WERI-Rb-1 (cell line): ENCODE measurements at regions not wholly inside any gene's neighbourhood (a gene's known extent, or its start where the extent isn't known, plus 50 kb on each side); places are given as distances from the start of the nearest gene placed in this dataset.

Experiments used
- DNase-seq: peaks from one replicate; pipeline ENCODE4 v3.0.0-alpha.2; 2020
- H3K27ac ChIP-seq: fragments of 250-450 bp; sonication (Bioruptor Pico); 2 replicates; pipeline ENCODE4 v1.5.1; 2020; ENCODE audit warnings: mild to moderate bottlenecking, moderate library complexity
- H3K27me3 ChIP-seq: fragments of 250-450 bp; sonication (Bioruptor Pico); 2 replicates; pipeline ENCODE4 v1.5.1; 2021; ENCODE audit warnings: mild to moderate bottlenecking, low read depth, moderate library complexity; ENCODE audit not compliant: insufficient read depth, severe bottlenecking
- H3K36me3 ChIP-seq: fragments of 250-450 bp; sonication (Bioruptor Pico); 2 replicates; pipeline ENCODE4 v1.5.1; 2020; ENCODE audit warnings: mild to moderate bottlenecking, moderate library complexity
- H3K4me3 ChIP-seq: 2 replicates; pipeline ENCODE4 v1.5.1; 2011; ENCODE audit warnings: low read depth, mild to moderate bottlenecking, control low read depth, low read length
- H3K9me3 ChIP-seq: fragments of 250-450 bp; sonication (Bioruptor Pico); 2 replicates; pipeline ENCODE4 v1.5.1; 2021; ENCODE audit warnings: mild to moderate bottlenecking, moderate library complexity; ENCODE audit not compliant: severe bottlenecking
- CTCF ChIP-seq: IDR thresholded peaks from 2 replicates; pipeline ENCODE4 v1.5.1; 2011; ENCODE audit warnings: low read depth, mild to moderate bottlenecking, control low read depth, inconsistent platforms, low read length

DNA sequence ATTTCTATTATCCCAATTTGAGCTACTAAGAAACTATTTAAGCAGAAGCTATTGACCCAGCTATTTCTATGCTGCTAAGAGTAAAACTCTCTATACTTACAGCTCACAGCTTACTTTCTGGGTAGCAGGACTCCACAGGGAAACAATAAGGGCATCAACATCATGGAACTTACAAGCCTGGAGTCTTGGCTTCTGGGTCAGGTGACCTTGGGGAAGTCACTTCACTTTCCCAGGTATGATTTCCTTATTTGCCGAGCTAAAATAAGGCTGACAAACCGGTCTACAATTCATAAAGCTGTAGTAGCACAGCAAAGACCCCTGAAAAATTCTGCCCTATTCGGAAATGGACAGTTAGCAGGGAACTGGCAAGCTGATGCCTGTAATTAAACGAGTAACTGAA, 278.3 kb upstream of the NR2F2 start:
- TF ChIP-seq CTCF, result no peak
- H3K27ac ChIP-seq, result no peak overlapping the region
- DNase-seq, result no peak
- H3K36me3 ChIP-seq, result no peaks in the 10 kb centered on the region
- no peak overlapping the region for H3K4me3 ChIP-seq
- no peaks in the 10 kb centered on the region for H3K9me3 ChIP-seq
- H3K27me3 ChIP-seq, result peaks cover 7% of the 10 kb centered on the region

DNA sequence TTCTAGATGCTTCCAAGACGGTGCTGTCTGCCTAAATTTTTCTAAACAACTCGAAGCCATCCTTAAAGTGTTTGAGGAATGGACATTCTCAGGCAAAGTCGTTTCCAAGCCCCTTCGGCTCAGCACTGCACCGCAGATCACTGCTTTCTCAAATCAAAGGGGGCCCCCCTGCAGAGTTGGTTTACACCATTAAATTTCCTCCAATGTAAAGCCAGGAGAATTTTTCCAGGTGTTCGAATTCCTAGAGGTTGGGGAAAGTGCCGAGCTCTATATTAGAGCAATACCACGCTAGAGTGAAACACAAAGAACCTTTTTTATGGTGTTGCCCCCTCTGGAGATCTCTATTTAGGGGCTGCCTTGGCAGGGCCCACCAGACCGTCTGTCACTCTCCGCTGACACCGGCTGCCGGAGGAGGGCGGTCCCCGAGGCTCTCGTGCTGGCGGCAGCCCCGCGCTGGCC, 277.9 kb upstream of the NR2F2 start:
- H3K27me3 ChIP-seq, result peaks cover 7% of the 10 kb centered on the region
- TF ChIP-seq CTCF, result no peak
- no peak overlapping the region for H3K27ac ChIP-seq
- no peaks in the 10 kb centered on the region for H3K36me3 ChIP-seq
- no peak for DNase-seq
- no peaks in the 10 kb centered on the region for H3K9me3 ChIP-seq
- H3K4me3 ChIP-seq, result no peak overlapping the region

DNA sequence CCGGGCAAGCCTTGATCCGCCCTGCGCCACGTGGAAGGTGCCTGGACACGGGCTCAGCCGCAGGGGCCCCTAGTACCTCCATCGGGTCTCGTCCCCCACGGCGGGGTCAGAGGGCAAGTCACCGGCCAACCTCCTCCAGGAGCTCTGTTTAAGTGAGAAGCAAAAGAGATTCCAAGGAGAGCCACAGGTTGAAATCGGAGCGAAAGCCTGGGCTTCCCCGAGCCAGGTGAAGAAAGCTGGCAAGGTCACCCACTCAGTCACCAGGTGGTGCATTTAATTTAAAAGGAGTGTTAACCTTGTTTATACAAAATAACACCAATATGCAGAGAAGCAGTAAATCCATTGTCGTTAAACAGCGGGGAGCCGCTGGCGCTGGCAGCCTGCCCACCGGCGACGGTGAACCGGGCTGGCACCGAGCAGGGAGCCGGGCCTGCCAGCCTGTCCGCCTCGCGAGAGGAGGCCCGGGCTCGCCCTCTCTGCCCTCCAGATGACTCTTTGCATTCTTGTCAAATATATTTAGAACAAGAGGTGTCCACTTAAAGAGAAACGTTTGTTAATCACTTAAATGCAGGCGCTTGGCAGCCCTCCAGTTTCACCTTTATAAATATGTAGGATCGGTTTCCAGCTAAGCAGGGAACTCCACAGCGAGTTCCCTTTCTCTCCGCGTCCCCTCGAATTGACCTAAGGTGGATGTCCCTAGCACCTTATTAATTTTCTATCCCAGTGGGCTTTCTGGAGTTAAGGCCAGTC, 277.3 kb upstream of the NR2F2 start:
- no peak for TF ChIP-seq CTCF
- Histone ChIP-seq H3K27me3 (peaks cover 7% of the 10 kb centered on the region), H3K9me3 (no peaks in the 10 kb centered on the region), H3K36me3 (no peaks in the 10 kb centered on the region), H3K4me3 (no peak overlapping the region), H3K27ac (no peak overlapping the region)
- DNase-seq, result no peak

- Histone ChIP-seq H3K36me3 (no peaks in the 10 kb centered on the region), H3K9me3 (no peaks in the 10 kb centered on the region), H3K4me3 (no peak overlapping the region), H3K27me3 (peaks cover 7% of the 10 kb centered on the region), H3K27ac (no peak overlapping the region)
- no peak for TF ChIP-seq CTCF
- no peak for DNase-seq
Measured at GRCh38 chr15:96053781-96054428, 276.6 kb upstream of the NR2F2 start.

DNA sequence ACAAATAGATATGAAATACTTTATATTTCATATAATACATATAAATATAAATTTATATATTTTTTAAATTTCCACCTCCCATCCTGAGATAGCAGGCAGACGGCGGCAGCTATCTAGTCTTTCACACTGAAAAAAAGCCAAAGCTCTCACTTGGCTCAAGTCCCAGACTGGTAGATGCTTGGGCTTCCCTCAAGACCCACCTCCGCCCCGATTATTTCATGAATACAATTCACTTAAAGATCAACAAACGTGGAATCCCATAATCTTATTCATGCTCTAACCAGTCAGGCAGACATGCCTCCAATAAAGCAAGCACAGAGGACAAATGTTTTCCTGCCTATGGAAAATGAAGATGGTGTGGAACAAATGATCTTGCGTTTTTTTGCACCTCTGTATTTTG, 275.9 kb upstream of the NR2F2 start:
- Histone ChIP-seq H3K9me3 (no peaks in the 10 kb centered on the region), H3K27me3 (peaks cover 7% of the 10 kb centered on the region), H3K4me3 (no peak overlapping the region), H3K36me3 (no peaks in the 10 kb centered on the region), H3K27ac (no peak overlapping the region)
- no peak for DNase-seq
- TF ChIP-seq CTCF, result no peak
